Natural killer cell (primary cell): ENCODE measurements at regions not wholly inside any gene's neighbourhood (a gene's known extent, or its start where the extent isn't known, plus 50 kb on each side); places are given as distances from the start of the nearest gene placed in this dataset.

Source experiments
- ATAC-seq, 3 donors: fragments of 150-1000 bp in 2 of 3; fragments of 200-7000 bp in 1 of 3; cut with Tn5 transposase; 1 replicate in 1 of 3; 2 replicates in 2 of 3; pipeline ENCODE4 v1.10.0; 2021; ENCODE audit warnings: mild to moderate bottlenecking in 2 of 3, moderate library complexity in 2 of 3
- DNase-seq, 2 donors: peaks; one replicate each; pipeline versions ENCODE4 v3.0.0 to v3.0.0-alpha.2; 2013 to 2021; ENCODE audit warnings: mixed read lengths in 1 of 2
- H3K27ac ChIP-seq: one replicate; pipeline ENCODE4 v1.5.1; 2013; ENCODE audit warnings: mild to moderate bottlenecking, low read length
- H3K27me3 ChIP-seq: one replicate; pipeline ENCODE4 v1.6.1; 2013; ENCODE audit warnings: low read length; ENCODE audit not compliant: control insufficient read depth, insufficient read depth
- H3K36me3 ChIP-seq: one replicate; pipeline ENCODE4 v1.6.1; 2013; ENCODE audit warnings: low read length; ENCODE audit not compliant: control insufficient read depth, insufficient read depth
- H3K4me1 ChIP-seq: one replicate; pipeline ENCODE4 v1.6.1; 2013; ENCODE audit warnings: low read length; ENCODE audit not compliant: control insufficient read depth, insufficient read depth
- H3K4me3 ChIP-seq: one replicate; pipeline ENCODE4 v1.5.1; 2013; ENCODE audit warnings: low read length
- H3K9me3 ChIP-seq: one replicate; pipeline ENCODE4 v1.6.1; 2013; ENCODE audit warnings: low read length; ENCODE audit not compliant: control insufficient read depth, insufficient read depth
- H3K27ac Mint-ChIP-seq, 2 donors: one replicate each; pipeline ENCODE4 v1.8.0; 2022; ENCODE audit warnings: mild to moderate bottlenecking in 2 of 2, mixed read lengths in 2 of 2, moderate library complexity in 1 of 2
- H3K27me3 Mint-ChIP-seq, 2 donors: one replicate each; pipeline ENCODE4 v1.8.0; 2022; ENCODE audit warnings: low read depth in 2 of 2, mixed read lengths in 2 of 2
- H3K36me3 Mint-ChIP-seq: one replicate; pipeline ENCODE4 v1.8.0; 2022; ENCODE audit warnings: mixed read lengths
- H3K4me1 Mint-ChIP-seq, 2 donors: one replicate each; pipeline ENCODE4 v1.8.0; 2022; ENCODE audit warnings: mixed read lengths in 2 of 2
- H3K4me3 Mint-ChIP-seq: one replicate; pipeline ENCODE4 v1.8.0; 2022; ENCODE audit warnings: mild to moderate bottlenecking, moderate library complexity, mixed read lengths
- H3K9me3 Mint-ChIP-seq, 2 donors: one replicate each; pipeline ENCODE4 v1.8.0; 2022; ENCODE audit warnings: mixed read lengths in 2 of 2
- CTCF ChIP-seq: fragments of 200-600 bp; IDR thresholded peaks from one replicate; pipeline ENCODE4 v1.8.0; 2022; ENCODE audit warnings: antibody characterized with exemption
- WGBS: methylation state at CpG from one replicate; pipeline ENCODE4 v1.1.7; 2013; ENCODE audit warnings: missing lambda C conversion rate; ENCODE audit not compliant: insufficient coverage; 5-methylcytosine and 5-hydroxymethylcytosine counted together
- intact Hi-C: fragments of 100-400 bp; cut with micrococcal nuclease; formaldehyde crosslinking; loops from one replicate; pipeline ENCODE4 v1.14.2; 2022

GRCh38 chr20:21832442-21833385 is 127.2 kb downstream of the PAX1 start:
- Histone ChIP-seq H3K9me3 (peaks cover 9% of the 10 kb centered on the region), H3K27me3 (no peaks in the 10 kb centered on the region), H3K4me1 (no peaks in the 10 kb centered on the region), H3K4me3 (no peak overlapping the region), H3K27ac (no peak overlapping the region), H3K36me3 (no peaks in the 10 kb centered on the region)
- DNase-seq (no peak), ATAC-seq (no peak)
- Mint-ChIP-seq H3K4me1 (no peaks in the 10 kb centered on the region), H3K36me3 (no peaks in the 10 kb centered on the region), H3K27me3 (peaks cover 0 to 1% of the 10 kb centered on the region in 2 donors), H3K9me3 (peaks cover 4 to 5% of the 10 kb centered on the region in 2 donors), H3K27ac (no peak overlapping the region), H3K4me3 (no peak overlapping the region)
- no peak for TF ChIP-seq CTCF
- WGBS, result 81% methylated on average over 8 of the region's 8 CpGs
- intact Hi-C loops, result no loop called here

GRCh38 chr20:21826976-21827375 is 121.5 kb downstream of the PAX1 start:
- Histone ChIP-seq H3K4me3 (no peak overlapping the region), H3K27ac (no peak overlapping the region), H3K4me1 (no peaks in the 10 kb centered on the region), H3K9me3 (peaks cover 3% of the 10 kb centered on the region), H3K27me3 (no peaks in the 10 kb centered on the region), H3K36me3 (no peaks in the 10 kb centered on the region)
- DNase-seq, result no peak
- WGBS, result 46% methylated on average over 9 of the region's 9 CpGs
- no peak for ATAC-seq
- Mint-ChIP-seq H3K4me3 (no peak overlapping the region), H3K27ac (no peak overlapping the region), H3K27me3 (peaks cover 0 to 3% of the 10 kb centered on the region in 2 donors), H3K36me3 (no peaks in the 10 kb centered on the region), H3K9me3 (peaks cover 5 to 6% of the 10 kb centered on the region in 2 donors), H3K4me1 (no peaks in the 10 kb centered on the region)
- intact Hi-C loops, result no loop called here
- TF ChIP-seq CTCF, result no peak

- H3K9me3 ChIP-seq, result no peaks in the 10 kb centered on the region
- WGBS, result 58% methylated on average over 2 of the region's 2 CpGs
- no peak for TF ChIP-seq CTCF
Measured at GRCh38 chr20:21821358-21821757, 115.9 kb downstream of the PAX1 start.

More at GRCh38 chr20:21821358-21821757, 115.9 kb downstream of the PAX1 start:
- intact Hi-C loops, result no loop called here
- no peak for ATAC-seq
- no peak for DNase-seq
- Histone ChIP-seq H3K36me3 (no peaks in the 10 kb centered on the region), H3K27ac (no peak overlapping the region), H3K4me3 (no peak overlapping the region), H3K27me3 (no peaks in the 10 kb centered on the region), H3K4me1 (no peaks in the 10 kb centered on the region)
- Mint-ChIP-seq H3K36me3 (no peaks in the 10 kb centered on the region), H3K27me3 (no peaks in the 10 kb centered on the region), H3K4me1 (no peaks in the 10 kb centered on the region), H3K4me3 (no peak overlapping the region), H3K9me3 (peaks cover 0 to 2% of the 10 kb centered on the region in 2 donors), H3K27ac (no peak overlapping the region)
